ENCODE measurements at regions not wholly inside any gene's neighbourhood (a gene's known extent, or its start where the extent isn't known, plus 50 kb on each side); places are given as distances from the start of the nearest gene placed in this dataset.
"Not testable (repeated sequence)": the region's sequence is repeated elsewhere in the genome, so short reads cannot be mapped to it uniquely, and the experiment has no call there.

- ATAC-seq (ENCODE audit: insufficient read depth, low FRiP score) (no peak), DNase-seq (no peak)
- H3K36me3 ChIP-seq (ENCODE audit: control insufficient read depth in 4 of 4, insufficient read depth in 4 of 4, low read length in 4 of 4): no peaks in the 10 kb centered on the region
- no peaks in the 10 kb centered on the region for H3K9me3 ChIP-seq (ENCODE audit: control insufficient read depth in 4 of 4, insufficient read depth in 3 of 4, low read length in 3 of 4)
- no peak overlapping the region for H3K4me3 ChIP-seq
- no peak overlapping the region for H3K27ac ChIP-seq (ENCODE audit: low read depth in 1 of 2, low read length in 1 of 2)
- H3K27me3 ChIP-seq (ENCODE audit: control insufficient read depth in 3 of 3, insufficient read depth in 3 of 3, low read length in 2 of 3): peaks cover 0 to 4% (median 0%) of the 10 kb centered on the region in 3 donors
- 46 to 52% methylated on average over 3 of the region's 3 CpGs for WGBS, 2 donors
- H3K9ac ChIP-seq (ENCODE audit: insufficient read depth in 1 of 2, low read length in 2 of 2): no peak overlapping the region
- H3K4me1 ChIP-seq (ENCODE audit: control insufficient read depth in 5 of 5, insufficient read depth in 5 of 5, low read length in 5 of 5): peaks cover 0 to 2% (median 0%) of the 10 kb centered on the region in 5 donors
- TF ChIP-seq, protein P1, sequence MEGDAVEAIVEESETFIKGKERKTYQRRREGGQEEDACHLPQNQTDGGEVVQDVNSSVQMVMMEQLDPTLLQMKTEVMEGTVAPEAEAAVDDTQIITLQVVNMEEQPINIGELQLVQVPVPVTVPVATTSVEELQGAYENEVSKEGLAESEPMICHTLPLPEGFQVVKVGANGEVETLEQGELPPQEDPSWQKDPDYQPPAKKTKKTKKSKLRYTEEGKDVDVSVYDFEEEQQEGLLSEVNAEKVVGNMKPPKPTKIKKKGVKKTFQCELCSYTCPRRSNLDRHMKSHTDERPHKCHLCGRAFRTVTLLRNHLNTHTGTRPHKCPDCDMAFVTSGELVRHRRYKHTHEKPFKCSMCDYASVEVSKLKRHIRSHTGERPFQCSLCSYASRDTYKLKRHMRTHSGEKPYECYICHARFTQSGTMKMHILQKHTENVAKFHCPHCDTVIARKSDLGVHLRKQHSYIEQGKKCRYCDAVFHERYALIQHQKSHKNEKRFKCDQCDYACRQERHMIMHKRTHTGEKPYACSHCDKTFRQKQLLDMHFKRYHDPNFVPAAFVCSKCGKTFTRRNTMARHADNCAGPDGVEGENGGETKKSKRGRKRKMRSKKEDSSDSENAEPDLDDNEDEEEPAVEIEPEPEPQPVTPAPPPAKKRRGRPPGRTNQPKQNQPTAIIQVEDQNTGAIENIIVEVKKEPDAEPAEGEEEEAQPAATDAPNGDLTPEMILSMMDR (IDR thresholded peaks at IDR 0.05; ENCODE audit: control extremely low read depth, extremely low read depth): no peak
These were observed 89.4 kb upstream of the HPF1 start for GRCh38 chr4:169847171-169847570.

GRCh38 chr4:169846396-169846795, 88.7 kb upstream of the HPF1 start:
- 79 to 84% methylated on average over 2 of the region's 2 CpGs for WGBS, 2 donors
- ATAC-seq (ENCODE audit: insufficient read depth, low FRiP score) (no peak), DNase-seq (no peak)
- H3K9ac ChIP-seq (ENCODE audit: insufficient read depth in 1 of 2, low read length in 2 of 2): no peak overlapping the region
- no peak overlapping the region for H3K27ac ChIP-seq (ENCODE audit: low read depth in 1 of 2, low read length in 1 of 2)
- no peaks in the 10 kb centered on the region for H3K36me3 ChIP-seq (ENCODE audit: control insufficient read depth in 4 of 4, insufficient read depth in 4 of 4, low read length in 4 of 4)
- TF ChIP-seq, protein P1 (IDR thresholded peaks at IDR 0.05; ENCODE audit: control extremely low read depth, extremely low read depth): no peak
- no peak overlapping the region for H3K4me3 ChIP-seq
- no peaks in the 10 kb centered on the region for H3K9me3 ChIP-seq (ENCODE audit: control insufficient read depth in 4 of 4, insufficient read depth in 3 of 4, low read length in 3 of 4)
- H3K4me1 ChIP-seq (ENCODE audit: control insufficient read depth in 5 of 5, insufficient read depth in 5 of 5, low read length in 5 of 5): peaks cover 0 to 2% (median 0%) of the 10 kb centered on the region in 5 donors
- peaks cover 0 to 4% (median 0%) of the 10 kb centered on the region in 3 donors for H3K27me3 ChIP-seq (ENCODE audit: control insufficient read depth in 3 of 3, insufficient read depth in 3 of 3, low read length in 2 of 3)

DNA sequence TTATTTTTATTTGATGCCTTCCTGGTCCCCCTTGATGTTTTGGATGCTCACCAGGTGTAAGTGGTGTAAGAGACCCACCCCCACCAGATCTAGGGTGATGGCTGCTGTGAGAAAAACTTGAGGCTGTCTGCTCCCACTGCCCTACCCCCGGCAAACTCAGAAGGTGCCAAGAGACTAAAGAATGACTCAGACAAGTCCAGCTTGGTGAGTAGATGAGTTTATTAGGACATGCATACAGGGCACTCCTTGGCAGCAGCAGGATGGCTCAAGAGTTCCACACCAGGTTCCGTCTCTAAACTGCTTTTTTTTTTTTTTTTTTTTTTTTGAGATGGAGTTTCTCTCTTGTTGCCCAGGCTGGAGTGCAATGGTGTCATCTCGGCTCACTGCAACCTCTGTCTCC, 84.0 kb upstream of the HPF1 start:
- WGBS, 2 donors: 87 to 88% methylated on average over 3 of the region's 3 CpGs
- H3K4me3 ChIP-seq: no peak overlapping the region
- TF ChIP-seq, protein P1 (IDR thresholded peaks at IDR 0.05; ENCODE audit: control extremely low read depth, extremely low read depth): no peak
- ATAC-seq (ENCODE audit: insufficient read depth, low FRiP score) (no peak), DNase-seq (no peak)
- no peak overlapping the region for H3K27ac ChIP-seq (ENCODE audit: low read depth in 1 of 2, low read length in 1 of 2)
- peaks cover 0 to 2% (median 0%) of the 10 kb centered on the region in 5 donors for H3K4me1 ChIP-seq (ENCODE audit: control insufficient read depth in 5 of 5, insufficient read depth in 5 of 5, low read length in 5 of 5)
- H3K9me3 ChIP-seq (ENCODE audit: control insufficient read depth in 4 of 4, insufficient read depth in 3 of 4, low read length in 3 of 4): no peaks in the 10 kb centered on the region
- no peak overlapping the region for H3K9ac ChIP-seq (ENCODE audit: insufficient read depth in 1 of 2, low read length in 2 of 2)
- H3K27me3 ChIP-seq (ENCODE audit: control insufficient read depth in 3 of 3, insufficient read depth in 3 of 3, low read length in 2 of 3): no peaks in the 10 kb centered on the region
- no peaks in the 10 kb centered on the region for H3K36me3 ChIP-seq (ENCODE audit: control insufficient read depth in 4 of 4, insufficient read depth in 4 of 4, low read length in 4 of 4)

- H3K9me3 ChIP-seq (ENCODE audit: control insufficient read depth in 4 of 4, insufficient read depth in 3 of 4, low read length in 3 of 4): no peaks in the 10 kb centered on the region
- no peak overlapping the region for H3K27ac ChIP-seq (ENCODE audit: low read depth in 1 of 2, low read length in 1 of 2)
- no peak for ATAC-seq (ENCODE audit: insufficient read depth, low FRiP score)
- no peaks in the 10 kb centered on the region for H3K36me3 ChIP-seq (ENCODE audit: control insufficient read depth in 4 of 4, insufficient read depth in 4 of 4, low read length in 4 of 4)
- no peaks in the 10 kb centered on the region for H3K27me3 ChIP-seq (ENCODE audit: control insufficient read depth in 3 of 3, insufficient read depth in 3 of 3, low read length in 2 of 3)
- no peak overlapping the region for H3K4me3 ChIP-seq
- TF ChIP-seq, protein P1 (IDR thresholded peaks at IDR 0.05; ENCODE audit: control extremely low read depth, extremely low read depth): no peak
- no peaks in the 10 kb centered on the region for H3K4me1 ChIP-seq (ENCODE audit: control insufficient read depth in 5 of 5, insufficient read depth in 5 of 5, low read length in 5 of 5)
- no peak for DNase-seq
- no peak overlapping the region for H3K9ac ChIP-seq (ENCODE audit: insufficient read depth in 1 of 2, low read length in 2 of 2)
- WGBS, 2 donors: 47 to 49% methylated on average over 3 of the region's 3 CpGs
These were observed 82.8 kb upstream of the HPF1 start for GRCh38 chr4:169840554-169840953.

- not testable (repeated sequence) for H3K9me3 ChIP-seq (ENCODE audit: control insufficient read depth in 4 of 4, insufficient read depth in 3 of 4, low read length in 3 of 4); H3K36me3 ChIP-seq (ENCODE audit: control insufficient read depth in 4 of 4, insufficient read depth in 4 of 4, low read length in 4 of 4); H3K9ac ChIP-seq (ENCODE audit: insufficient read depth in 1 of 2, low read length in 2 of 2); H3K27me3 ChIP-seq (ENCODE audit: control insufficient read depth in 3 of 3, insufficient read depth in 3 of 3, low read length in 2 of 3); H3K27ac ChIP-seq (ENCODE audit: low read depth in 1 of 2, low read length in 1 of 2); H3K4me3 ChIP-seq; DNase-seq; H3K4me1 ChIP-seq (ENCODE audit: control insufficient read depth in 5 of 5, insufficient read depth in 5 of 5, low read length in 5 of 5); ATAC-seq (ENCODE audit: insufficient read depth, low FRiP score)
- WGBS, 2 donors: 96 to 97% methylated on average over 25 to 29 of the region's 29 CpGs
These were observed 70.6 kb upstream of the HPF1 start for GRCh38 chr4:169828329-169828728.

Data from lung (tissue), 11 donors.